ENCODE measurements at regions not wholly inside any gene's neighbourhood (a gene's known extent, or its start where the extent isn't known, plus 50 kb on each side); places are given as distances from the start of the nearest gene placed in this dataset.
"Not testable (repeated sequence)": the region's sequence is repeated elsewhere in the genome, so short reads cannot be mapped to it uniquely, and the experiment has no call there.

DNA sequence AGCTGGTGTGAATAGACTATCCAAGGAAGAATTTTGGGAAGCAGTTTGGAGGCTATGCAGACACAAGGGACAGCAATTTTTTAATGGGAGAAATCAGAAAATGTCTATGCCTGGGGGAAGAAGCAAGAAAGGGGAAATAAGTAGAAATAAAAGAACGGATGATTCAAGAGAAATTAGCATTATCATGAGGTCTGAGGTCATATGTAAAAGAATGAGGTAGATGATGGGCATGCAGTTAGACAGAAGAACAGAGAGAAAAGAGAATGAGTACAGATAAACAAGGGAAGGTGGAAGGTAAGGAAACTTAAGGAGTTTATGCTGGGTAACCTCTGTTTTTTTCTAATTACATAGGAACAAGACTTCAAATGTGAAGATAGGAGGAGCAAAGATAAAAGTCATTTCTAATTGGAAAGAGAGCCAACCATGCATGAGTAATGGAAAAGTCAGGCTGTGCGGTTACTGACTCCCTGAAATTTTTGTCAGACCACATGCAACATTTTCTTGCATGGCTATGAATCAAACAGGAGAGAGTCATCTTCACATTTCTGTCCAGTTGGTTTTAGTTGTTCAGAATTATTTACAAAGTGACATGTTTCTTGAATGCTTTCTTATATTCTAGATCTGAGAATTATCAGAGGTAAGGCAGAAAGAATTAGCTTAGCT is 101.0 kb upstream of the PIK3R1 start:
- no peak for DNase-seq

DNA sequence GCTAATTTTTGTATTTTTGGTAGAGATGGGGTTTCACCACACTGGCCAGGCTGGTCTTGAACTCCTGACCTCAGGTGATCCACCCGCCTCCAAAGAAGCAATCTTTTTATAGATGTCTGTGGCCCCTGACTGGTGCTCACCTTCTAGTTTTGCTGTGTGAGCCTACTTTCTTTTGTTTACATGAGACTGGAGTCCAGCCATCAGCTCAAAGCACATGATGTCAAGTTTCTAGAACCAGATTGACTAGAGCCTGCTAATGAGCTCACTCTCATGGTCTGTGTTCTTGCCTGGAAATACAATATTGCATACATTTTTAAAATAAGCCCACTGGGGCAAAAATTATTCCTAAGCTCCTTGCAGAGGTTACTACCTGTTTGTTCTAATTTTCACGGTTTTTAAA is 102.9 kb upstream of the PIK3R1 start:
- no peak for DNase-seq

- DNase-seq, result no peak
Observed at GRCh38 chr5:68110894-68111293, 104.7 kb upstream of the PIK3R1 start.

GRCh38 chr5:68110264-68110663 is 105.3 kb upstream of the PIK3R1 start:
- no peak for DNase-seq

DNA sequence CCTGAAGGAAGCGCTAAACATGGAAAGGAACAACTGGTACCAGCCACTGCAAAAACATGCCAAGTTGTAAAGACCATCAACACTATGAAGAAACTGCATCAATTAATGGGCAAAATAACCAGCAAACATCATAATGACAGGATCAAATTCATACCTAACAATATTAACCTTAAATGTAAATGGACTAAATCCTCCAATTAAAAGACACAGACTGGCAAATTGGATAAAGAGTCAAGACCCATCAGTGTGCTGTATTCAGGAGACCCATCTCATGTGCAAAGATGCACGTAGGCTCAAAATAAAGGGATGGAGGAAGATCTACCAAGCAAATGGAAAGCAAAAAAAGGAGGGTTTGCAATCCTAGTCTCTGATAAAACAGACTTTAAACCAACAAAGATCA is 111.3 kb upstream of the PIK3R1 start:
- DNase-seq, result not testable (repeated sequence)

GRCh38 chr5:68103297-68103696 is 112.3 kb upstream of the PIK3R1 start:
- DNase-seq, result not testable (repeated sequence)

DNA sequence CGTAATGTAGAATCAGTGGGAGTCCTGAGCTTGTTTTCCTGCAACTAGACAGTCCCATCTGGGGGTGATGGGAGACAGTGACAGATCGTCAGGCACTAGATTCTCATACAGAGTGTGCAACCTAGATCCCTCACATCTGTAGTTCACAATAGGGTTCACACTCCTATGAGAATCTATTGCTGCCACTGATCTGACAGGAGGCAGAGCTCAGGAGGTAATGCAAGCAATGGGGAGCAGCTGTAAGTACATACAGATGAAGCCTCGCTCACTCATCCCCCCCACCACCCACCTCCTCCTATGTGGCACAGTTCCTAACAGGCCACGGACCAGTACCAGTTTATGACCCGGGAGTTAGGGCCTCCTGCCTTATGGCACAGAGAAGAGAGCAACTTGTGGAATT is 116.2 kb upstream of the PIK3R1 start:
- DNase-seq, result no peak

GRCh38 chr5:68093455-68094159 is 121.9 kb upstream of the PIK3R1 start:
- DNase-seq, result no peak

GRCh38 chr5:68088302-68088701 is 127.3 kb upstream of the PIK3R1 start:
- no peak for DNase-seq

- no peak for DNase-seq
Observed at GRCh38 chr5:68087866-68088265, 127.7 kb upstream of the PIK3R1 start.

DNA sequence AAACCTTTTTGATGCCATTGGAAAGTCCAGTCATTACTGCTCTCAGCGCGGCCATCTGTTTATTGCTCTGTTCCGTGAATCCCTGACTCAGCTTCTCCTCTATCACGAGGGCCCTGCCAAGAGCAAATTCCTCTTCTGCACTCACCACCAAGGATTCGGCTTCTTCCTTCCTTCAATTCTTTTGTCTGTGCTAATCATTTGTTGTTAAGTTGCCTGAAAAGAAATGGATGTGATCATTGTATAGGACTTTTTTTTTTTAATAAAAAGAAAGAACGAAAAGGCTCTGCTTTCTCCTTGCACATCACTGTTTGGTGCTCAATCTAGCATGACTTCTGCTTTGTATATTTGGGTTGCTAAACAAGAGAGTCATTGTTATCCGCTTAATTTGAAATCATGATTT is 128.7 kb upstream of the PIK3R1 start:
- DNase-seq, result no peak

DNA sequence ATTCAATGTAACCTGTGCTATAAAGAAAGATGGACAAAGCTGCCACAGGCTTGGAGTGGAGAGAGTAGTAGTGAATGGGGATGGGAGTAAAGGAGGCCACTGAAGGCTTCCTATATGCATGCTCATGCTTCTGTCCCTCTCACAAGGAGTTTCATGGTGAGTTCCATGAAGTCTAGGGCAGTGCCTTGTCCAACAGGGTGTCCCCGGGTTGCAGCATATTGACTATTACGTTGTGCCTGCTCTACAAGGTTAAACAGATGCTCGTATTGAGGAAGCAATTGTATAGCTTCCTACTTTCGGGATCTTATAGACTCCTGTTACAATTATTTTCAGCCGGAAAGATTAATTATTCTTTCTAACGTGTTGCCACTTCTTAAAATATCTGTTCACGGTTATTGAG is 129.1 kb upstream of the PIK3R1 start:
- DNase-seq, result no peak

DNA sequence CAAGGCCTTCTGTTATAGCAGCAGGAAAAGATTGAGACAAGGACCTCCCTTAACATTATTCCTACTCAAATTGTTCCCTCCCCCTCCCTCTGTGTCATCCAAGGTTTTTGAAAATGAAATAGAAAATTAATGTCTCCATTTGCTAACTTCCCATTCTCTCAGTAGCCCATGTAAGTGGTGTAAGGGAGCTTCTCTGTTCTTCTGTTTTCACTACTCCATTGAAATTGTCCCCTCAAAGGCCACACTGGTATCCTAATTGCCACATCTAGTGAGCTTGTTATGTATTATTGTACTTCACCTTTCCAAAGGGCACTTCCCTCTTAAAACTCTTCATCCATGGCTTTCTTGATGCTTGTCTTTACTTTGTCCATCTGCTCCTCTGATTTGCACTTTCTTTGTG is 131.2 kb upstream of the PIK3R1 start:
- DNase-seq, result no peak

DNA sequence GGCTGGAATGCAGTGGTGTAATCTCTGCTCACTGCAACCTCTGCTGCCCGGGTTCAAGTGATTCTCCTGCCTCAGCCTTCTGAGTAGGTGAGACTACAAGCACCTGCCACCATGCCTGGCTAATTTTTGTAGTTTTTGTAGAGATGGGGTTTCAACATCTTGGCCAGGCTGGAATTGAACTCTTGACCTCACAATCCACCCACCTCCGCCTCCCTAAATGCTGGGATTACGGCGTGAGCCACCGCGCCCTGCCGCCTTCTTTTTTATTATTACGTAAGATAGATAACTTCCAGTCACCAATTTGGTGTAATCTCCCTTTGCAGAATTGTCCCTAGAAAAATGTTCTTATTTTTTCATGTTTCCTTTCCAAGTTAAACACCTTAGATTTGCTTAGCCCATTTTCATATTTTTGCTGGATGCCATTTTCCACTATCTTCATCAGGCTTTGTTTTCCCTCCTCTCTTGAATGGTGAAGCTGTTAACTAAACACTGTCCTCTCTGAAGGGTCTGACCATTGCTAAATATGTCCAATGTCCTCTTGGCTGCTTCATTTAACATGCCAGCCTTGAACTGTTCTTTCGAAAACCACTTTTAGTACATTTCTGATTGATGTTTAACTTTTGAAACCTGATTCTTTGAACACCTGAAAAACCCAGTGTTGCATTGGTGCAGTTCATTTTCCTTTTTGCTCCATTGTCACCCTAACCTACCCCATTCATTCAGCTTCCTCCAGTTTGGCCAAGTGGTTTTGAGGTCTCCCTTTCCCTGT is 135.1 kb upstream of the PIK3R1 start:
- no peak for DNase-seq

DNA sequence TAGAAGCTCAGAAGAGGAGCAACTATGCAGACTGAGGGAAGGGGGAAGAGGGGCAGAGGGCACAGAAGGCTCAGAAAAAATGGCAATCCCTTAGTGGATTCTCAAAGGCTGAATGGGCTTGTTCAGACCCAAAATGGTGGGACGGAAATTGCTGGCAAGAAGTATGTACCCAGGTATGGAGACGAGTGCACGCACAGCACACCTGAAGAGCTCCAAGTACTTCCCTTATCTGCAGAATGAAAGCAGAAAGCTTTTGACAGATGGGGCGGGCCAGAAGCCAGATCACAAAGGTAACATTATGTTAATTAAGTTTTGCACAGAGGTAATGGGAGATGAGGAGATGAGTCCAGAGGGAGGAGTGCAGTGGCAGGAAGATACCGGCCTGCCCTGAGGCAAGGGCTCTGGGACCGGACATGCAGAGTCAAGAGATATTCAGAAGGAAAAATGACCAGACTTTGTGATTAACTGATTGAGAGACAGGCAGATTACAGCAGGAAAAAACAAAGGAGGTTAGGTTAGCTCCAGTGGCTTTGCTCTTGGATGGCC is 138.1 kb upstream of the PIK3R1 start:
- no peak for DNase-seq

GRCh38 chr5:68074633-68075032 is 140.9 kb upstream of the PIK3R1 start:
- no peak for DNase-seq

- no peak for DNase-seq
Observed at GRCh38 chr5:68074048-68074632, 141.4 kb upstream of the PIK3R1 start.

DNA sequence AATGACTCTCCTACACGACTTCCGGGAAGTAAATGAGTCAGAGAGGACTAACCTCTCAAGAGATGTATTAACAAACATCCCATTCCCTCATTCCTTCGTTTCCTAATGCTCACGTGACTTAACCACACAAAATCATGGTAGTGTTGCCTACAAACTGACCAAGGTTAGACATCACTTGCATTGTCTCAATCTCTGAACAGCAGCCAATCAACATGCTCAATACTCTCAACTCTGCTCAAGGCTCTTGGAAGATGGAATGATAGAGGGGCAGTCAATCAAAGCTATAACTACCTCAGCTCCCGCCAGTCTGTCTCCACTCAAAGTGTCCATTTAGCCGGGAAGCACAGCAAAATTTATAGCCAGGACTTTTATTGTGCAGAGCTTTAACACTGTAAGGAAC is 143.8 kb upstream of the PIK3R1 start:
- DNase-seq, result no peak

DNA sequence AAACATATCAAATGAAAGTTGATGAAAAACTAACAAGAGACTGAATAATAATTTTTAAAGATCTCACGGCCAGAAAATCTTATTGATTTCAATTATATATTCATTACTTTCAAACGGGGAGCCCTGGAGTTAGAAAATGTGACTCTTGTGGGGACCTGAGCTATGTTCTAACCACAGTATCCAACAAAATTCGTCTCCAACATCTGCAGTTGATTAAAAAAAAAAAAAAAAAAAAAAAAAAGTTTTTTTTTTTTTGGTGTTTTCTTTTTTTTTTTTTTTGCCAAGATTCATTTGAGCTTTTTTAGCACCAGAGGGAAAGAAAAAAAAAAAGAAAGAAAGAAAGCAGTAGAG is 144.3 kb upstream of the PIK3R1 start:
- no peak for DNase-seq

- DNase-seq, result no peak
Observed at GRCh38 chr5:68070591-68071281, 144.8 kb upstream of the PIK3R1 start.

DNA sequence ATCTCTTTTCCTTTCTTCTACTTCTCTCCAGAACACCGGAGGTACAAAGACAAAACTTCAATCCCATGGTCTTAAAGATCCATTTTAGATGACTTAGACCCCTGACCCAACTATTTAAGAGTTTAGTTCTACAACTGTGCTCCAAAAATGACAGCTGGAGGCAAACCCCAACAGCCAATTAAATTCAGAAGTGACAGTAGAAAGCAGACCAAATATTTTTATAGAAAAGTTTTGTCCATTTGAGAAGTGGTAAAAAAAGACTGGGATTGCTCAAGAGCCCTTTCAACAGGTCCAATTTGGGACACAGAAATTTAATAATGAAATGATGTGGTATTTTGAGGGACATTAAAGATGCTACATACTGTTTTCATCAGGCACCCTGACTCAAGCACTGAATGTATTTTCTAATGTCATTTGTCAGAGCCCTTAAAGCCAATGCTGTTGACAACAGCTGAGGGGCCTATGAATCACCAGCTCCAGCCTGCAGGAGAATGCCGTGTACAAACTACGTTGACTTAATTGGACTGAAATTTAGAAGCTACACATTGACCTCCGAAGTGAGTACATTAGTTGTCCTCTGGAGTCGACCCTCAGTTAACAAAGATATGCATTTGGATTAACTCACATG is 147.5 kb upstream of the PIK3R1 start:
- DNase-seq, result no peak

DNA sequence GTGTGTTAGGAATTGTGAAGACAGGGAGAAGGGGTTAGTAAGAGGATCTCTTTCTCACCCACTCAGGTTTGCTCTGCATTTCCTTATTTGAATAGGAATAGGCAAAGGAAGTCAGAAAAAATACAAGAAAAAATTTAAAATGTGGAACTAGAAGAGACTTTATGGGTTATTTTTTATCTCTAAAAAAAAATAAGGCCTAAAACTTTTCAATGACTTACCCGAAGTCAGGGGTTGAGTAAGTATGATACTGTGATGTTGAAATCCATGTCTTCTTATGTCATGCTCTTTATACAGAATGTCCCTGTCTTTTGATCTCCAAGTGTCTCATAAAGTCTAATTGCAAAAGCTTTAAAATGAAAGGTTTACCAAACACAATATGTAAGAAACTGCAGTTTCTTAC is 148.3 kb upstream of the PIK3R1 start:
- DNase-seq, result no peak

Data from 8988T (cell line).